ENCODE measurements at regions not wholly inside any gene's neighbourhood (a gene's known extent, or its start where the extent isn't known, plus 50 kb on each side); places are given as distances from the start of the nearest gene placed in this dataset.

DNA sequence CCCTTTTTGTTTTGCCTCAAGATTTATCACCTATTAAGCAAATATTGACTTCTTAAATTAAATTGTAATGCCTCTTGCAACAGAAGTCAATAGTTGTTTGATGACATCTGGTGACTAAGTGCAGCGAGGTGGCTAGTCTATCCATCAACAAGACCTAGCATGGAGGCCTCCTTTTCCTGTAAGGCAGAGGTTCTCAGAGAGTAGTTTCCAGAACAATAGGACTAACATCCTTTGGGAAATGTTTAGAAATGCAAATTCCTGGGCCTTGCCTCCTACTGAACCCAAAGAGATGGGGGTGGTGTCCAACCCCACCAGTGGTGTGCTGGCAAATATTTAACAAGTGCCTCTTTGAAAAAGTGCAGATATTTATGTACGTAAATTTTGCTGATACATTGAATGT, 143.7 kb downstream of the SCP2D1 start:
- WGBS, 2 experiments (ENCODE audit: insufficient coverage in 2 of 2): no CpG with 5 or more reads among the region's 2 CpGs
- H3K4me3 ChIP-seq (ENCODE audit: extremely low read depth, insufficient read depth, low read length, poor library complexity, severe bottlenecking): no peak overlapping the region
- no peaks in the 10 kb centered on the region for H3K36me3 ChIP-seq (ENCODE audit: control insufficient read depth, insufficient read depth, low read length)
- H3K9me3 ChIP-seq (ENCODE audit: control insufficient read depth, low read length): no peaks in the 10 kb centered on the region
- H3K4me1 ChIP-seq (ENCODE audit: control insufficient read depth, insufficient read depth, low read length, poor library complexity, severe bottlenecking): no peaks in the 10 kb centered on the region
- H3K27ac ChIP-seq (ENCODE audit: low read depth, low read length, severe bottlenecking): no peak overlapping the region

DNA sequence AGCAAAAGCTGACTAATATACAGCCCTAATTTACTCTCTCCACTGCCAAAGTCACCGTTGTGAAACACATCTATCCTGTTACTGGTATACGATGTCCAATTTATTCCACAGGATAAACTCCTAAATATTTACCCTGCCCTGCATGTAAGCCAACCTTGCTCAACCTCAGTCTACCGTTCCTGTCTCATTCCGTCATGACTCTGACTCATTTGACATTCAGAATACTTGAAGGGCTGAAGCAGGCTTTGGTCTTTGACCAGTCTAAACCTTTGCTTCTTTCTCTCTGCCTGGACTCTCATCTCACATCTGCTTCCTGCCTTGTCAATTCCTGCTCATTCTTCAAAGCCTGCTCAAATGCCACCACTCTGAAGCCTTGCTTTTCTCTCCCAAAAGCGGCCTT, 157.5 kb downstream of the SCP2D1 start:
- 84 to 97% methylated on average over 4 to 5 of the region's 5 CpGs for WGBS, 2 experiments (ENCODE audit: insufficient coverage in 2 of 2)

DNA sequence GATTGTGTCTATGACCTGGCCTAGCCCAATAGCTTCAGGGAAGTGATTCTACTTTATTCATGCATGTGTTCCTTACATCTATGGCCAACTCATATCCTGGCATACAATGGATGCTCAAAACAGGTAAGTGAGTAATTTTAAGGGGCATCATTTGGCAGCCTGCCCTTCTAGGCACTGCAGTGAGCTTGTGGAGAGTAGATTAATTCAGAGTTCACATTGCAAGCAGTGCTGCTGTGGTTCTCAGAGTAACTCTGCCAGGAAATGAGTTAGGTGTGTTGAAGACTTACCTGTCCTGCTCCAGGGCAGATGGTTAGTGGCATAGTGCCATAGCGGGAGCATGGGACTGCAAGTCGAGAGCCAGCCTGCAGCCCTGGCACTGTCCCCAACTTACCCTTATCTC, 158.0 kb downstream of the SCP2D1 start:
- no CpG with 5 or more reads among the region's 2 CpGs for WGBS, 2 experiments (ENCODE audit: insufficient coverage in 2 of 2)
- Histone ChIP-seq H3K4me1 (ENCODE audit: control insufficient read depth, insufficient read depth, low read length, poor library complexity, severe bottlenecking) (peaks cover 12% of the 10 kb centered on the region), H3K4me3 (ENCODE audit: extremely low read depth, insufficient read depth, low read length, poor library complexity, severe bottlenecking) (no peak overlapping the region), H3K27ac (ENCODE audit: low read depth, low read length, severe bottlenecking) (no peak overlapping the region), H3K36me3 (ENCODE audit: control insufficient read depth, insufficient read depth, low read length) (no peaks in the 10 kb centered on the region), H3K9me3 (ENCODE audit: control insufficient read depth, low read length) (no peaks in the 10 kb centered on the region)

More for the DNA sequence above, 157.5 kb downstream of the SCP2D1 start:
- Histone ChIP-seq H3K4me3 (ENCODE audit: extremely low read depth, insufficient read depth, low read length, poor library complexity, severe bottlenecking) (no peak overlapping the region), H3K36me3 (ENCODE audit: control insufficient read depth, insufficient read depth, low read length) (no peaks in the 10 kb centered on the region), H3K9me3 (ENCODE audit: control insufficient read depth, low read length) (no peaks in the 10 kb centered on the region), H3K27ac (ENCODE audit: low read depth, low read length, severe bottlenecking) (no peak overlapping the region), H3K4me1 (ENCODE audit: control insufficient read depth, insufficient read depth, low read length, poor library complexity, severe bottlenecking) (peaks cover 12% of the 10 kb centered on the region)

DNA sequence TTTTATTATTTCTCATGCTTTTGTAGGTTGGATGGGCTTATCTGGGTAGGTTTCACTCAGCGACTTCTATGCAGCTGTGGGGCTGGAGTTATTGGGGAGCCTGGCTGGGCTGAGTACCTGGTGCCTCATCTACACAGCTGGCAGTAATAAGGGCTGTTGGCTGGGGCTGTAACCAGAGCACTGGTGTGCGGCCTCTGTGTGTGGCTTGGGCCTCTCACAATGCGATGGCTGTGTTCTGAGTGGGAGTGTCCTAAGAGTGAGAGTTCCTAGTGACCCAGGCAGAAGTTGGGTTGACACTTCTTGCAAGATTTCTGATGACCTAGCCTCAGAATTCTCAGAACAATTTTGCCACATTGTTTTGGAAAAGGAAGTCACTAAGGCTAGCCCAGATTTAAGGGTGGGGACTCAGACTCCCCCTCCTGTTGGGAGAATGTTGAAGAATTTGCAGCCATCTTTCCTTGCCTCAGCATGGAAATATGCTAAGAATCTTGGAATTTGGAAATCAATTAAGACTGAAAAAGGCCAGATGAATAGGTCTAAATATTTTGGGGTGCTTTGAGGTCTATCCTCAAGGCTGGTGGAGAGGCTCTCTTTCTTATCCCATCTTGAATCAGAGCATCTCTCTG, 158.8 kb downstream of the SCP2D1 start:
- Histone ChIP-seq H3K4me3 (ENCODE audit: extremely low read depth, insufficient read depth, low read length, poor library complexity, severe bottlenecking) (no peak overlapping the region), H3K27ac (ENCODE audit: low read depth, low read length, severe bottlenecking) (peak overlapping the region; percentile 23), H3K9me3 (ENCODE audit: control insufficient read depth, low read length) (no peaks in the 10 kb centered on the region), H3K36me3 (ENCODE audit: control insufficient read depth, insufficient read depth, low read length) (no peaks in the 10 kb centered on the region), H3K4me1 (ENCODE audit: control insufficient read depth, insufficient read depth, low read length, poor library complexity, severe bottlenecking) (peaks cover 12% of the 10 kb centered on the region)
- 89 to 95% methylated on average over 3 of the region's 3 CpGs for WGBS, 2 experiments (ENCODE audit: insufficient coverage in 2 of 2)

DNA sequence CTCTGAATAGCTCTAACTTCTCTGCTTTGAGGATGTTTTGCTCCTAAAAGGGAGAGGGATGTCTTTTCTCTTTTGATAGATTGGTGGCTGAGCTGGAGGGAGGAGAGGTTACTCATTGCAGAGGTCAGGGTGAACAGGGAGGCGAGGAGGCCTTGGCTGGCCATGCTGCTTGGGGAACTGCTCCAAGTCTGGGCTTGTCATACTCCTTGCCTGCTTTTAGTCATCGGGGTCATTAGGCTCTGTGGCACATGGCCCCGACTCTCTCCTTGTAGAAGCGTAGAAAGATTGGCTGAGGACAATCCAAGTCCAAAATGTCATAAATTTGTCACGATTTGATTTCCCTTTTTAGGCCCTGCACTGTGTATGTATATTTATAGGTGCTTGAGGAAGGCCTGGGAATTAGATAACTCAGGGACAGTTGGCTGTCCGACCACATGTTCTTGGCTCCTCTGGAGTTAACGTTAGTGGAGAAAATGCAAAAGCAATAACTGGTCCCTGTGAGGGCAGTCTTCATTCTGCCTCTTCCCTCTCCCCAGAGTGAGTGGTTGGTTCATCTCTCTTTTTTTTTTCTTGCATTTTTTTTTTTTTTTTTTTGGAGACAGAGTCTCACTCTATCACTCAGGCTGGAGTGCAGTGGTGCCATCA, 160.1 kb downstream of the SCP2D1 start:
- Histone ChIP-seq H3K9me3 (ENCODE audit: control insufficient read depth, low read length) (no peaks in the 10 kb centered on the region), H3K27ac (ENCODE audit: low read depth, low read length, severe bottlenecking) (no peak overlapping the region), H3K4me3 (ENCODE audit: extremely low read depth, insufficient read depth, low read length, poor library complexity, severe bottlenecking) (no peak overlapping the region), H3K4me1 (ENCODE audit: control insufficient read depth, insufficient read depth, low read length, poor library complexity, severe bottlenecking) (peaks cover 12% of the 10 kb centered on the region), H3K36me3 (ENCODE audit: control insufficient read depth, insufficient read depth, low read length) (no peaks in the 10 kb centered on the region)
- 76 to 77% methylated on average over 5 to 7 of the region's 7 CpGs for WGBS, 2 experiments (ENCODE audit: insufficient coverage in 2 of 2)

DNA sequence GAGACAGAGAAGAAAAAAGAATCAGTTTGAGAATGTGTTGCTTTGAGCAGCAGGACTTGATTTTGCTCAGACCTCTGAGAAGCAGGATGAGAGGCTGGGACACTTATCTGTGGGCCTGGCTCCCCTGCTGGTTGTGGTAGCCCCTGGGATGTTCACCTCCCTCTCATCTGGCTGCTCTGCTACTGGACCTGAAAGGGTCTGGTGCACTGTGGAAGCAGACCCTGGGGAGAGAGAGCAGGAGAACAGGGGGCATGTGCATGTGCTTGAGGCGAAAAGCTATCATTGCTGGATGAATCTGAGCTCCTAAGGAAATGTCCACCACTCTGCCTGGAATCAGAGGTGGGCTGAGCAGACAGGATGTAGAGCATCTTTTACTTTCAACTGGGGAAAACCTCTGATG, 161.1 kb downstream of the SCP2D1 start:
- Histone ChIP-seq H3K27ac (ENCODE audit: low read depth, low read length, severe bottlenecking) (no peak overlapping the region), H3K4me1 (ENCODE audit: control insufficient read depth, insufficient read depth, low read length, poor library complexity, severe bottlenecking) (peaks cover 12% of the 10 kb centered on the region), H3K9me3 (ENCODE audit: control insufficient read depth, low read length) (no peaks in the 10 kb centered on the region), H3K4me3 (ENCODE audit: extremely low read depth, insufficient read depth, low read length, poor library complexity, severe bottlenecking) (no peak overlapping the region), H3K36me3 (ENCODE audit: control insufficient read depth, insufficient read depth, low read length) (no peaks in the 10 kb centered on the region)
- 50 to 87% methylated on average over 1 of the region's 1 CpG for WGBS, 2 experiments (ENCODE audit: insufficient coverage in 2 of 2)

DNA sequence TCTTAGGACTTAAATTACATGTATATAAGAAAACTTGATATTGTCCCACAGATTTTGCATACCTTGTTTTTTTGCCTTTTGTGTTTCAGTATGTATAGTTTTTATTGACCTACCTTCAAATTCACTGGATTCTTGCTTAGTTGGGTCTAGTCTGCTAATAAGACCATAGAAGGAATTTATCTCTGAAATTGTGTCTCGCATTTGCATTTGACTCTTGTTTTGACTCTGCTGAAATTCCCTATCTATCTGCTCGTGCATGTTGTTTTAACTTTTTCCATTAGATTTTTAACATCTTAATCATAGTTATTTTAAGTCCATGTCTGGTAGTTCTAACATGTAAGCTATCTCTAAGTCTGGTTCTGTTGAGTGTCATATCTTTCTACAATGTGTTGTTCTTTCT, 163.9 kb downstream of the SCP2D1 start:
- peaks cover 6% of the 10 kb centered on the region for H3K4me1 ChIP-seq (ENCODE audit: control insufficient read depth, insufficient read depth, low read length, poor library complexity, severe bottlenecking)
- H3K9me3 ChIP-seq (ENCODE audit: control insufficient read depth, low read length): no peaks in the 10 kb centered on the region
- no peak overlapping the region for H3K27ac ChIP-seq (ENCODE audit: low read depth, low read length, severe bottlenecking)
- no CpG with 5 or more reads among the region's 2 CpGs for WGBS, 2 experiments (ENCODE audit: insufficient coverage in 2 of 2)
- H3K36me3 ChIP-seq (ENCODE audit: control insufficient read depth, insufficient read depth, low read length): no peaks in the 10 kb centered on the region
- H3K4me3 ChIP-seq (ENCODE audit: extremely low read depth, insufficient read depth, low read length, poor library complexity, severe bottlenecking): no peak overlapping the region

DNA sequence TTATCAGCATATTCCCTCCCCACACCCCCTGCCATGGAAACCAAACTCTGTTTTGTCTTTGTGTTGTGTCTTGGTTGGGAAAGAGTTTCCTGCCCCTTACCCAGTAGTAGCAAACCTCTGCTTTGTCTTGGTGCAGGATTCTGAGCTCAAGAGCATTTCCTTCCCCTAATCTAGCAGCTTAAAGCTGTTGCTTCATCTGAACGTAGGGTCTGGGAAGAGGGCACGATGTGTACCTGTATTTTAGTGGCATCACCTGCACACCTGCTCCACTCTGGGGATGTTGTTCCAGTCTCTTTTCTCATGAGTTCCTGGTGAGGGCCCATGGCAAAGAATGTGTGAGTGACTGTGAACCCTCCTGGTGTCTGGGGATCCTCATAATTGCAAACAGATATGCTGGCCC, 164.7 kb downstream of the SCP2D1 start:
- Histone ChIP-seq H3K36me3 (ENCODE audit: control insufficient read depth, insufficient read depth, low read length) (no peaks in the 10 kb centered on the region), H3K4me1 (ENCODE audit: control insufficient read depth, insufficient read depth, low read length, poor library complexity, severe bottlenecking) (no peaks in the 10 kb centered on the region), H3K27ac (ENCODE audit: low read depth, low read length, severe bottlenecking) (no peak overlapping the region), H3K4me3 (ENCODE audit: extremely low read depth, insufficient read depth, low read length, poor library complexity, severe bottlenecking) (no peak overlapping the region), H3K9me3 (ENCODE audit: control insufficient read depth, low read length) (no peaks in the 10 kb centered on the region)
- 100% methylated on average over 2 of the region's 2 CpGs; no CpG with 5 or more reads in 1 of the 2 experiments for WGBS, 2 experiments (ENCODE audit: insufficient coverage in 2 of 2)

DNA sequence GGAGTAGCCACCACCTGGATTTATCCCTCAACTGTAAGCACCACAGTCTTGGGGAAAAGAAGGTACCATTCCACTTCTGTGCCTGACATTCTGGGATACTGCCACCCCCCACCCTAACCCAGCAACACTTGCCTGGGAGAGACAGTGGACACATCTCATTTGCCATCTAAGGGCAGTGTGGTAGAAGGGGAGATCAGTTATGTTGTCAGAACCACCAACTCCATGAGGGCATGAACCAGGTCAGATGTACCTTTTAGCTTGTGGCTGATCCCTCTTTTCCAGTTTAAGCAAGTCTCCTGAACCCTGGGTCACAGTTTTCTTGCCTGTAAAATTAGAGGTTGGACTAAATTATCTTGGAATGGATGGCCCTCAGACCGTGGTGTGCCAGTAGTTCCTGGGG, 165.5 kb downstream of the SCP2D1 start:
- no peak overlapping the region for H3K27ac ChIP-seq (ENCODE audit: low read depth, low read length, severe bottlenecking)
- no peaks in the 10 kb centered on the region for H3K36me3 ChIP-seq (ENCODE audit: control insufficient read depth, insufficient read depth, low read length)
- 75% methylated on average over 1 of the region's 1 CpG; no CpG with 5 or more reads in 1 of the 2 experiments for WGBS, 2 experiments (ENCODE audit: insufficient coverage in 2 of 2)
- no peaks in the 10 kb centered on the region for H3K4me1 ChIP-seq (ENCODE audit: control insufficient read depth, insufficient read depth, low read length, poor library complexity, severe bottlenecking)
- H3K4me3 ChIP-seq (ENCODE audit: extremely low read depth, insufficient read depth, low read length, poor library complexity, severe bottlenecking): no peak overlapping the region
- no peaks in the 10 kb centered on the region for H3K9me3 ChIP-seq (ENCODE audit: control insufficient read depth, low read length)

DNA sequence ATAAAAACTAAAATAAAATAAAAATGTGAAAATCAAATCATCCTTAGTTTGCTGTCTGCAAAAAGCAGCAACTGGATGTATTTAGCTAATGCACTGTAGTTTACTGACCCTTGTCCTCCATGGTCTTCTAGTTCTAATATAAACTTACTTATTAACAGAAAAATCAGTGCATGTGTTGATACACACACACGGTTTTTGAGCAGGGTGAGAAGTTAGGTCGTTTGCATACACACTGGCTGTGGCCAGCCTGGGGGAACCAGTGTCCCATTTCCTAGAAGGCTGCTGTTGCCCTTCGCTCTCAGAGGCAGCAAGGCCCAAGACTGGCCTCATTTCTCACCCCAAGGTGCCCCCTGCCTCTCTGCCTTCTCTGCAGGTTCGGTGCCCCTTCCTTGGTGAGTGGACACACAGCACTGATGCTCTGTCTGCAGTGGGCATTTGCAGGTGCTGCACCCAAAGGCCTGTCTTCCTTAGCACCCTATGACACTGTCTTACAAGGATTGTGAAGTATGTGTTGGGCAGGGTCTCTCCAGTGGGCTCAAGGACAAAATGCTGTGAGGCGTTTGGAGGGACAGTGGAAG, 168.5 kb downstream of the SCP2D1 start:
- Histone ChIP-seq H3K27ac (ENCODE audit: low read depth, low read length, severe bottlenecking) (no peak overlapping the region), H3K4me1 (ENCODE audit: control insufficient read depth, insufficient read depth, low read length, poor library complexity, severe bottlenecking) (no peaks in the 10 kb centered on the region)

DNA sequence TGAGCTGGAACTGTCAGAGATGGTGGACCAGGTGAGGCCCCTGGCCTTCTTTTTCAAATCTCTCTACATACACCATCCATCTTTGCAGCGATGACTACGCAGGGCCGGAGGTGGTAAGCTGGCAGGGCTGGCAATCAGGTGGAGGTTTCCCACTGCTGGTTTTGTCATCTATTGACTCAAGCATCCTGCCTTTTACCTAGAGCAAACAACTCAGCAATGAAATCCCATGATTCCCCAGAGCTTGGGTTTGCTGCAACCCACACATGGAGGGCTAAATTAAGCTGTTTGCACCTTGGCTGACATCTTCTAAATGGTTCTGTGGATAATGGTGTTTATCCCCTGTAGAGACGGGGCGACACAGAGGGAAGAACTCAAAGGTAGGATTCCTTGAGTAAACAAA, 170.2 kb downstream of the SCP2D1 start:
- WGBS, 2 experiments (ENCODE audit: insufficient coverage in 2 of 2): 90 to 100% methylated on average over 2 to 5 of the region's 5 CpGs
- Histone ChIP-seq H3K9me3 (ENCODE audit: control insufficient read depth, low read length) (no peaks in the 10 kb centered on the region), H3K36me3 (ENCODE audit: control insufficient read depth, insufficient read depth, low read length) (no peaks in the 10 kb centered on the region), H3K4me3 (ENCODE audit: extremely low read depth, insufficient read depth, low read length, poor library complexity, severe bottlenecking) (no peak overlapping the region), H3K4me1 (ENCODE audit: control insufficient read depth, insufficient read depth, low read length, poor library complexity, severe bottlenecking) (no peaks in the 10 kb centered on the region), H3K27ac (ENCODE audit: low read depth, low read length, severe bottlenecking) (no peak overlapping the region)

More for the DNA sequence above, 168.5 kb downstream of the SCP2D1 start:
- H3K36me3 ChIP-seq (ENCODE audit: control insufficient read depth, insufficient read depth, low read length): no peaks in the 10 kb centered on the region
- H3K9me3 ChIP-seq (ENCODE audit: control insufficient read depth, low read length): no peaks in the 10 kb centered on the region
- WGBS, 2 experiments (ENCODE audit: insufficient coverage in 2 of 2): 70 to 77% methylated on average over 4 to 5 of the region's 5 CpGs
- no peak overlapping the region for H3K4me3 ChIP-seq (ENCODE audit: extremely low read depth, insufficient read depth, low read length, poor library complexity, severe bottlenecking)
